Adrenal gland (tissue), 5 donors: ENCODE measurements at regions not wholly inside any gene's neighbourhood (a gene's known extent, or its start where the extent isn't known, plus 50 kb on each side); places are given as distances from the start of the nearest gene placed in this dataset.

Experiments used
- CTCF ChIP-seq, 6 experiments: fragments of 450-650 bp in 4 of 6; fragments of 200-600 bp in 2 of 6; sonication (generic) in 1 of 6; IDR thresholded peaks; 1 replicate in 5 of 6; 2 replicates in 1 of 6; pipeline versions ENCODE4 v1.5.1 to v1.8.0; 2016 to 2021; ENCODE audit warnings: antibody characterized with exemption in 6 of 6, mild to moderate bottlenecking in 2 of 6, moderate library complexity in 1 of 6
- POLR2A ChIP-seq, 2 donors: fragments of 450-650 bp; IDR thresholded peaks; one replicate each; pipeline ENCODE4 v1.6.1; 2017; ENCODE audit warnings: antibody characterized with exemption in 2 of 2, mild to moderate bottlenecking in 2 of 2, moderate library complexity in 1 of 2
- donor health status: DM: no; HTN: no; CAD: no.

GRCh38 chr12:19894050-19894449 is 454.8 kb downstream of the AEBP2 start:
- TF ChIP-seq CTCF (IDR thresholded peaks at IDR 0.05), result no peak
- no peak for TF ChIP-seq POLR2A (IDR thresholded peaks at IDR 0.05)
